CD4-positive, alpha-beta T cell treated with Interleukin-17A for 1 hour (primary cell): ENCODE measurements at regions not wholly inside any gene's neighbourhood (a gene's known extent, or its start where the extent isn't known, plus 50 kb on each side); places are given as distances from the start of the nearest gene placed in this dataset.

Experiments
- DNase-seq: peaks from one replicate; pipeline ENCODE4 v3.0.0-alpha.2; 2020

GRCh38 chr9:99368341-99369326 is 146.6 kb downstream of the SEC61B start:
- DNase-seq, result no peak

GRCh38 chr9:99369327-99369722 is 147.2 kb downstream of the SEC61B start:
- DNase-seq, result no peak

- DNase-seq, result no peak
Measured at GRCh38 chr9:99370376-99370775, 148.3 kb downstream of the SEC61B start.

- no peak for DNase-seq
Measured at GRCh38 chr9:99371376-99371775, 149.3 kb downstream of the SEC61B start.

- DNase-seq, result no peak
Measured at GRCh38 chr9:99373912-99374311, 151.8 kb downstream of the SEC61B start.

- DNase-seq, result no peak
Measured at GRCh38 chr9:99374793-99375192, 152.7 kb downstream of the SEC61B start.

- no peak for DNase-seq
Measured at GRCh38 chr9:99375481-99375880, 153.4 kb downstream of the SEC61B start.

GRCh38 chr9:99377790-99378775 is 156.0 kb downstream of the SEC61B start:
- no peak for DNase-seq

GRCh38 chr9:99383536-99383935 is 161.5 kb downstream of the SEC61B start:
- no peak for DNase-seq

- no peak for DNase-seq
Measured at GRCh38 chr9:99385215-99385614, 163.1 kb downstream of the SEC61B start.

- no peak for DNase-seq
Measured at GRCh38 chr9:99385814-99386279, 163.8 kb downstream of the SEC61B start.

GRCh38 chr9:99387431-99387830 is 165.3 kb downstream of the SEC61B start:
- DNase-seq, result no peak

GRCh38 chr9:99389087-99390033 is 167.3 kb downstream of the SEC61B start:
- DNase-seq, result no peak

GRCh38 chr9:99391937-99392594 is 170.0 kb downstream of the SEC61B start:
- no peak for DNase-seq

GRCh38 chr9:99392986-99393385 is 170.9 kb downstream of the SEC61B start:
- DNase-seq, result no peak

GRCh38 chr9:99393993-99394392 is 171.9 kb downstream of the SEC61B start:
- no peak for DNase-seq

GRCh38 chr9:99398241-99398640 is 176.2 kb downstream of the SEC61B start:
- DNase-seq, result no peak

GRCh38 chr9:99399474-99399873 is 177.4 kb downstream of the SEC61B start:
- DNase-seq, result no peak

- DNase-seq, result no peak
Measured at GRCh38 chr9:99400184-99400731, 178.2 kb downstream of the SEC61B start.

- no peak for DNase-seq
Measured at GRCh38 chr9:99401680-99402504, 179.8 kb downstream of the SEC61B start.
